Esophagus (tissue), 2 donors: ENCODE measurements at regions not wholly inside any gene's neighbourhood (a gene's known extent, or its start where the extent isn't known, plus 50 kb on each side); places are given as distances from the start of the nearest gene placed in this dataset.

Experiments used
- H3K27ac ChIP-seq, 2 donors: one replicate each; pipeline ENCODE4 v1.5.1; 2013; ENCODE audit warnings: low read depth in 2 of 2, mild to moderate bottlenecking in 2 of 2, inconsistent platforms in 1 of 2, low read length in 1 of 2, moderate library complexity in 1 of 2
- H3K27me3 ChIP-seq, 2 donors: one replicate each; pipeline ENCODE4 v1.6.1; 2013; ENCODE audit warnings: low read length in 2 of 2, control low read depth in 1 of 2, mild to moderate bottlenecking in 1 of 2; ENCODE audit not compliant: insufficient read depth in 2 of 2, control insufficient read depth in 1 of 2
- H3K36me3 ChIP-seq, 2 donors: one replicate each; pipeline ENCODE4 v1.6.1; 2013; ENCODE audit warnings: low read length in 1 of 2; ENCODE audit not compliant: control insufficient read depth in 2 of 2, insufficient read depth in 2 of 2
- H3K4me1 ChIP-seq, 2 donors: one replicate each; pipeline ENCODE4 v1.6.1; 2013; ENCODE audit warnings: low read length in 1 of 2; ENCODE audit not compliant: control insufficient read depth in 2 of 2, insufficient read depth in 2 of 2
- H3K4me3 ChIP-seq, 2 donors: one replicate each; pipeline ENCODE4 v1.5.1; 2013; ENCODE audit warnings: low read length in 2 of 2, mild to moderate bottlenecking in 2 of 2, low read depth in 1 of 2, moderate library complexity in 1 of 2
- H3K9me3 ChIP-seq, 2 donors: one replicate each; pipeline ENCODE4 v1.6.1; 2013; ENCODE audit warnings: mild to moderate bottlenecking in 2 of 2, low read depth in 1 of 2, low read length in 1 of 2, moderate library complexity in 1 of 2; ENCODE audit not compliant: control insufficient read depth in 2 of 2, insufficient read depth in 1 of 2
- WGBS, 2 donors: extraction: QIAGEN DNeasy Blood & Tissue Kit; methylation state at CpG; one replicate each; pipeline ENCODE4 v1.1.7; 2013; 5-methylcytosine and 5-hydroxymethylcytosine counted together
- donor health status: healthy with polysubstance abuse.
- donor health status: Bipolar disorder and iron deficiency.

- WGBS, 2 donors, result 86 to 90% methylated on average over 39 of the region's 39 CpGs
- H3K4me1 ChIP-seq, result no peaks in the 10 kb centered on the region
- no peak overlapping the region for H3K4me3 ChIP-seq
- no peak overlapping the region for H3K27ac ChIP-seq
- H3K9me3 ChIP-seq, result no peaks in the 10 kb centered on the region
- H3K36me3 ChIP-seq, result no peaks in the 10 kb centered on the region
- no peaks in the 10 kb centered on the region for H3K27me3 ChIP-seq
These were observed 51.8 kb upstream of the PPP2R2D start for GRCh38 chr10:131848741-131849590.

- Histone ChIP-seq H3K27me3 (no peaks in the 10 kb centered on the region), H3K36me3 (no peaks in the 10 kb centered on the region), H3K9me3 (no peaks in the 10 kb centered on the region), H3K27ac (no peak overlapping the region), H3K4me1 (no peaks in the 10 kb centered on the region), H3K4me3 (no peak overlapping the region)
- 84 to 87% methylated on average over 29 of the region's 29 CpGs for WGBS, 2 donors
These were observed 51.0 kb upstream of the PPP2R2D start for GRCh38 chr10:131849591-131850382.

- no peaks in the 10 kb centered on the region for H3K4me1 ChIP-seq
- H3K27me3 ChIP-seq, result no peaks in the 10 kb centered on the region
- no peak overlapping the region for H3K27ac ChIP-seq
- H3K4me3 ChIP-seq, result no peak overlapping the region
- H3K9me3 ChIP-seq, result no peaks in the 10 kb centered on the region
- 71 to 76% methylated on average over 6 of the region's 6 CpGs for WGBS, 2 donors
- no peaks in the 10 kb centered on the region for H3K36me3 ChIP-seq
These were observed 50.4 kb upstream of the PPP2R2D start for GRCh38 chr10:131850383-131850870.
